Neuronal stem cell (in vitro differentiated cells): ENCODE measurements at regions not wholly inside any gene's neighbourhood (a gene's known extent, or its start where the extent isn't known, plus 50 kb on each side); places are given as distances from the start of the nearest gene placed in this dataset.

Source experiments
- DNase-seq: peaks from one replicate; pipeline ENCODE4 v3.0.0-alpha.2; 2013; ENCODE audit warnings: low spot score
- H2AFZ ChIP-seq: one replicate; pipeline ENCODE4 v1.6.1; 2013; ENCODE audit warnings: mild to moderate bottlenecking, low read length, inconsistent platforms
- H2AK5ac ChIP-seq: 2 replicates; pipeline ENCODE4 v1.6.1; 2013; ENCODE audit warnings: low read depth, mild to moderate bottlenecking, inconsistent platforms, low read length, moderate library complexity, mixed read lengths
- H2BK120ac ChIP-seq: 2 replicates; pipeline ENCODE4 v1.6.1; 2013; ENCODE audit warnings: low read depth, mild to moderate bottlenecking, inconsistent platforms, low read length, moderate library complexity, mixed read lengths
- H2BK12ac ChIP-seq: one replicate; pipeline ENCODE4 v1.6.1; 2013; ENCODE audit warnings: low read length, inconsistent platforms
- H2BK15ac ChIP-seq: 2 replicates; pipeline ENCODE4 v1.6.1; 2013; ENCODE audit warnings: mild to moderate bottlenecking, low read length, inconsistent platforms, mixed read lengths
- H2BK5ac ChIP-seq: one replicate; pipeline ENCODE4 v1.6.1; 2013; ENCODE audit warnings: inconsistent platforms, mild to moderate bottlenecking, low read length, moderate library complexity
- H3K14ac ChIP-seq: one replicate; pipeline ENCODE4 v1.6.1; 2013; ENCODE audit warnings: low read length, inconsistent platforms
- H3K18ac ChIP-seq: 2 replicates; pipeline ENCODE4 v1.6.1; 2013; ENCODE audit warnings: low read length, inconsistent platforms
- H3K23ac ChIP-seq: 2 replicates; pipeline ENCODE4 v1.6.1; 2013; ENCODE audit warnings: low read depth, mild to moderate bottlenecking, mixed read lengths, low read length, inconsistent platforms; ENCODE audit not compliant: poor library complexity
- H3K27ac ChIP-seq: replicated peaks from 3 replicates; pipeline ENCODE4 v1.5.1; 2013; ENCODE audit warnings: low read length, inconsistent platforms
- H3K27me3 ChIP-seq, 3 experiments: 2 replicates each; pipeline ENCODE4 v1.6.1; 2013; ENCODE audit warnings: low read length in 3 of 3, mild to moderate bottlenecking in 2 of 3, inconsistent platforms in 1 of 3, low read depth in 1 of 3, mixed read lengths in 1 of 3, moderate library complexity in 1 of 3; ENCODE audit not compliant: control insufficient read depth in 3 of 3, insufficient read depth in 3 of 3
- H3K36me3 ChIP-seq, 2 donors: replicated peaks in 1 of 2; 2 replicates each; pipeline ENCODE4 v1.6.1; 2013; ENCODE audit warnings: low read length in 2 of 2; ENCODE audit not compliant: control insufficient read depth in 2 of 2, insufficient read depth in 2 of 2
- H3K4ac ChIP-seq: 2 replicates; pipeline ENCODE4 v1.6.1; 2013; ENCODE audit warnings: inconsistent platforms, mild to moderate bottlenecking, low read length, moderate library complexity
- H3K4me1 ChIP-seq, 2 donors: 1 replicate in 1 of 2; 2 replicates in 1 of 2; pipeline ENCODE4 v1.6.1; 2013; ENCODE audit warnings: low read length in 2 of 2, low read depth in 1 of 2; ENCODE audit not compliant: control insufficient read depth in 2 of 2, insufficient read depth in 1 of 2
- H3K4me2 ChIP-seq: one replicate; pipeline ENCODE4 v1.6.1; 2013; ENCODE audit warnings: mild to moderate bottlenecking, low read length, inconsistent platforms; ENCODE audit not compliant: insufficient read depth, poor library complexity, severe bottlenecking
- H3K4me3 ChIP-seq, 2 donors: 2 replicates each; pipeline ENCODE4 v1.5.1; 2013; ENCODE audit warnings: low read length in 2 of 2, mild to moderate bottlenecking in 2 of 2, inconsistent platforms in 1 of 2, moderate library complexity in 1 of 2
- H3K79me1 ChIP-seq: one replicate; pipeline ENCODE4 v1.6.1; 2013; ENCODE audit warnings: low read depth, mild to moderate bottlenecking, inconsistent platforms, low read length, moderate library complexity
- H3K9ac ChIP-seq: one replicate; pipeline ENCODE4 v1.6.1; 2013; ENCODE audit warnings: mild to moderate bottlenecking, low read depth, low read length, inconsistent platforms; ENCODE audit not compliant: poor library complexity
- H3K9me3 ChIP-seq, 2 donors: replicated peaks in 1 of 2; 2 replicates each; pipeline versions ENCODE3 to v1.6.1; 2013; ENCODE audit warnings: low read length in 2 of 2, mild to moderate bottlenecking in 2 of 2, inconsistent platforms in 1 of 2, low read depth in 1 of 2, mixed read lengths in 1 of 2, moderate library complexity in 1 of 2; ENCODE audit not compliant: control insufficient read depth in 2 of 2, insufficient read depth in 1 of 2
- H4K8ac ChIP-seq: one replicate; pipeline ENCODE4 v1.6.1; 2013; ENCODE audit warnings: low read depth, mild to moderate bottlenecking, inconsistent platforms, low read length, moderate library complexity
- H4K91ac ChIP-seq: one replicate; pipeline ENCODE4 v1.6.1; 2013; ENCODE audit warnings: low read length, low read depth, mild to moderate bottlenecking, inconsistent platforms; ENCODE audit not compliant: poor library complexity
- WGBS, 2 donors: extraction: QIAGEN DNeasy Blood & Tissue Kit; methylation state at CpG; one replicate each; pipeline ENCODE4 v1.1.7; 2013; ENCODE audit warnings: missing lambda C conversion rate in 2 of 2, mixed read lengths in 1 of 2; ENCODE audit not compliant: insufficient read length in 2 of 2, insufficient replicate concordance in 1 of 2; ENCODE audit errors: extremely low coverage in 2 of 2; 5-methylcytosine and 5-hydroxymethylcytosine counted together

DNA sequence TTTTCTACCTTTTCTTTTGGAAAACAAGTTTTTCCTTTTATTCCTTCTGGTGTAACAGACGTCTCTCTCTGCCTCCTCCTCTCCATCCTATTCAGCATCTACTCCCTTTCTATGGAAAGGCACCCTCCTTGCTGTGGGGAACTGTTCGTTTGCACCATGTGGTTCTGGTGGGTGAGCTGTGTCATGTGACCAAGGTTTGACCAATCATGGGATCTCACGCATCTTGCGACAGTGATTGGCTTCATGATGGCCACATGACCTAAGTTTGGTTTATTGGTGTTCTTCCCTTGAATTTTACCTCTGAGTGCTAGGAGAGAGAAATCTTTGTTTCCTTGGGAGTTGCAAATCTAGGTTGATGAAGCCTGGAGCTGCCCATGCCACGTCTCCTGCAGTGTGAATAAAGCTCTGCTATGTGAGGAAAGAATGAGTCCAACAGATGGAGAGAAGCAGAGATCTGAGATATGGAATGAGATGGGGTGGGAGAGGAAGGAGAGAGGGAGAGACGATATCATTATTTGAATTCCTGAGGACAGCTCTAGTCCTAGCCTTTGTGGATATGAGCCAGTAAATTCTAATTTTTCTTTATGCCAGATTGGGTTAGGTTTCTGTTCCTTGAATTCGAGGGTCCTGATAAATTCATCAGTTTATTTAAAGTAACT, 178.8 kb upstream of the IL12B start:
- H3K23ac ChIP-seq: no peak overlapping the region
- DNase-seq: no peak
- H3K27me3 ChIP-seq: no peaks in the 10 kb centered on the region
- no peak overlapping the region for H3K14ac ChIP-seq
- no peaks in the 10 kb centered on the region for H3K36me3 ChIP-seq
- H3K4me3 ChIP-seq: no peak overlapping the region
- H2BK15ac ChIP-seq: no peak overlapping the region
- H2AK5ac ChIP-seq: no peak overlapping the region
- no peak overlapping the region for H2BK5ac ChIP-seq
- no peak overlapping the region for H4K8ac ChIP-seq
- no peak overlapping the region for H3K9ac ChIP-seq
- no peak overlapping the region for H3K27ac ChIP-seq
- no peak overlapping the region for H2BK120ac ChIP-seq
- H3K9me3 ChIP-seq: no peaks in the 10 kb centered on the region
- no CpG with 5 or more reads among the region's 7 CpGs for WGBS, 2 donors
- H4K91ac ChIP-seq: no peak overlapping the region
- H2AFZ ChIP-seq: no peak overlapping the region
- H3K4me1 ChIP-seq: peaks cover 0 to 7% of the 10 kb centered on the region in 2 donors
- no peak overlapping the region for H3K4me2 ChIP-seq
- no peaks in the 10 kb centered on the region for H3K79me1 ChIP-seq
- H2BK12ac ChIP-seq: no peak overlapping the region
- no peak overlapping the region for H3K4ac ChIP-seq
- H3K18ac ChIP-seq: no peak overlapping the region

DNA sequence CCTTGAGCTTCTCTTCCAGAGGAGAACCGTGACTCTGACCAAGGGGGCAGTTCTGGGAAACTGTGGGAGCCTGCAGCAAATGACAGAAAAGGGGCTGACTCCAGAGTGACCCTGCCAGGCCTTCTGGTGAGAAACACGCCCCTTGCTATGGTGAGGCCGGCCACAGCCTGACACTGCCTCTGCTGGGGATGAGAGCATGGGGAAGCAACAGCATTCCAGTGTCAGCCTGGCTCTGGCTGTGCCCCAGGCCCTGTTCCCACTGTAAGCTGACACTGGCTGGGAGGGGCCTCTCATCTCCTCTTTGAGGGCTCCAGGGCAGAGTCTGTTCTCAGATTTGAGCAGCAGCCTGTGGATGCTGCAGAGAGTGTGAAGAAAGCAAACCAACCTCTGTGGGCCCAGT, 180.0 kb upstream of the IL12B start:
- Histone ChIP-seq H3K23ac (no peak overlapping the region), H4K8ac (no peak overlapping the region), H3K18ac (no peak overlapping the region), H4K91ac (no peak overlapping the region), H3K9me3 (no peaks in the 10 kb centered on the region), H3K4me1 (peaks cover 0 to 7% of the 10 kb centered on the region in 2 donors), H3K4ac (no peak overlapping the region), H3K14ac (no peak overlapping the region), H2BK5ac (no peak overlapping the region), H3K27me3 (no peaks in the 10 kb centered on the region), H2AFZ (peak overlapping the region; percentile 76), H3K9ac (no peak overlapping the region), H3K36me3 (no peaks in the 10 kb centered on the region), H3K4me2 (no peak overlapping the region), H2BK12ac (no peak overlapping the region), H3K79me1 (no peaks in the 10 kb centered on the region), H2BK15ac (no peak overlapping the region), H2BK120ac (no peak overlapping the region), H2AK5ac (no peak overlapping the region), H3K4me3 (no peak overlapping the region), H3K27ac (peak overlapping the region; percentile 23)
- DNase-seq: peak; percentile 70
- no CpG with 5 or more reads among the region's 3 CpGs for WGBS, 2 donors

DNA sequence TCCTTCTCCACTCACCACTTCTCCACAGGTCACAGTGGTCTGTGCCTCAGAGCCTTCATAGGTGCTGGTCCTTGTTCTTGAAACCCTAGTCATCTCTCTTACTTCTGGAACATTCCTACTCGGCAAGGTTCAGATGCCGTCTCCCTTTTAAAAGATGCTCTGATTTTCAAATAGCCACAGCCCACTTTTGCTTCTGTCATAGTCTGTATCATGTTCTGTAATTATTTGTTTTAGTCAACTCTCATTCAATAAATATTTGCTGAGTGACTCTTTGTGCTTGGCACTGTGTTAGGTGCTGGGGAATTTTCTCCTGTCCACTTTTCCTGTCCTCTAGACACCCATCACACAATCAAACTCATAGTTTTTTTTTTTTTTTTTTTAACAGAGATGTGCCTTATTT, 181.3 kb upstream of the IL12B start:
- Histone ChIP-seq H3K4me1 (peaks cover 0 to 7% of the 10 kb centered on the region in 2 donors), H3K4me2 (no peak overlapping the region), H2BK12ac (no peak overlapping the region), H3K4ac (no peak overlapping the region), H2AFZ (no peak overlapping the region), H3K14ac (no peak overlapping the region), H4K8ac (no peak overlapping the region), H2AK5ac (no peak overlapping the region), H2BK120ac (no peak overlapping the region), H3K79me1 (no peaks in the 10 kb centered on the region), H3K27me3 (no peaks in the 10 kb centered on the region), H3K9me3 (no peaks in the 10 kb centered on the region), H2BK15ac (no peak overlapping the region), H2BK5ac (no peak overlapping the region), H3K23ac (no peak overlapping the region), H3K4me3 (no peak overlapping the region), H4K91ac (no peak overlapping the region), H3K9ac (no peak overlapping the region), H3K18ac (no peak overlapping the region), H3K27ac (no peak overlapping the region), H3K36me3 (no peaks in the 10 kb centered on the region)
- no CpG with 5 or more reads among the region's 2 CpGs for WGBS, 2 donors
- no peak for DNase-seq

DNA sequence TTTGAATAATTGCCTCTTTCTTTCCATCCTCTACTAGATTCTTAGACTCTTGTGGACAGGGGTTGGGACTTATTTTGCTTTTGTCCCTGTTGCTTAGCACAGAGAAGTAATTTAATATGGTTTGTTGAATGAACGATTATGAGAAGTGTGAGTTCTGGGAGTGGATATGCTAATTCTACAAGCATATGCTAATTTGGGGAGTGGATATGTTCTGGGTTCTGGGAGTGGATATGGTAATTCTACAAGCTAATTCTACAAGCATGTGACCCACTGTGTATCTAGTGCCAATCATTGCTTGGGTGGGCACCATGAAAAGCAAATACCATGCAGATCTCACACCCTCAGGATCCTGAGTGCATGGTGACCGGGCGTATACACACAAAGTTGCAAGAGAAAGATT, 181.8 kb upstream of the IL12B start:
- Histone ChIP-seq H3K14ac (no peak overlapping the region), H3K18ac (no peak overlapping the region), H2BK15ac (no peak overlapping the region), H3K4me2 (no peak overlapping the region), H3K27me3 (no peaks in the 10 kb centered on the region), H2BK120ac (no peak overlapping the region), H3K36me3 (no peaks in the 10 kb centered on the region), H2AK5ac (no peak overlapping the region), H3K9me3 (no peaks in the 10 kb centered on the region), H3K4me1 (peaks cover 0 to 7% of the 10 kb centered on the region in 2 donors), H4K91ac (no peak overlapping the region), H3K4ac (no peak overlapping the region), H3K27ac (no peak overlapping the region), H4K8ac (no peak overlapping the region), H3K23ac (no peak overlapping the region), H2BK12ac (no peak overlapping the region), H2BK5ac (no peak overlapping the region), H3K79me1 (no peaks in the 10 kb centered on the region), H3K9ac (no peak overlapping the region), H2AFZ (no peak overlapping the region), H3K4me3 (no peak overlapping the region)
- DNase-seq: no peak
- 100% methylated on average over 1 of the region's 3 CpGs; no CpG with 5 or more reads in 1 of the 2 donors for WGBS, 2 donors
